Astrocyte of the spinal cord (primary cell): ENCODE measurements at regions not wholly inside any gene's neighbourhood (a gene's known extent, or its start where the extent isn't known, plus 50 kb on each side); places are given as distances from the start of the nearest gene placed in this dataset.
A peak's percentile ranks its signal among the peaks of the same experiment; 100 is the strongest.

ENCODE experiments used
- DNase-seq: peaks from one replicate; pipeline ENCODE4 v3.0.0; 2011; ENCODE audit warnings: low read depth, low spot score
- H3K4me3 ChIP-seq: 2 replicates; pipeline ENCODE4 v1.5.1; 2011; ENCODE audit warnings: low read depth, mild to moderate bottlenecking, low read length, moderate library complexity
- in situ Hi-C: cut with HindIII; loops from 2 replicates; pipeline ENCODE4 v1.10.0; 2017; ENCODE audit warnings: low sequenced_read_pairs
- TF ChIP-seq, protein P1 (sequence below): IDR thresholded peaks from 2 replicates; pipeline ENCODE4 v1.5.1; 2012; ENCODE audit warnings: low read depth, mild to moderate bottlenecking, low read length, inconsistent platforms

DNA sequence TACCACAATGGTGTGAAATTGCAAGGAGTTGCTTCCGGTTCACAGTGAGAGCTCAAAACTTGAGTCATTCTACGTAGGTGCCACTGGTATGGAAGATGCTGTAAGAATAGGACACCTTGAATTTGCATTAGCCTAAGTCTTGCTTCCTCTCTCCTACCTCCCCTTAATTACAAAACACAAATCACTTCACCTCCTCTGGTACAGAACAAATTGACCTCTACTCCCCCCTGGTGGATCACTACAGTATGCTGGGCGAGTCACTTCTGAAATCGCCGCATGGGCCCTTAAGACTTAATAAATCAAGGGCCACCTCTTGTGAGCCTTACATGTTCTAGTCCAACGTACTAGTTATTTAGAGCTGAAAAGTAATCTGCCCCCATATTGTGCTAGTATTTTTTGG, 145.3 kb upstream of the SMARCA2 start:
- in situ Hi-C loops = no loop called here
- DNase-seq = no peak
- no peak overlapping the region for H3K4me3 ChIP-seq
- TF ChIP-seq, protein P1, sequence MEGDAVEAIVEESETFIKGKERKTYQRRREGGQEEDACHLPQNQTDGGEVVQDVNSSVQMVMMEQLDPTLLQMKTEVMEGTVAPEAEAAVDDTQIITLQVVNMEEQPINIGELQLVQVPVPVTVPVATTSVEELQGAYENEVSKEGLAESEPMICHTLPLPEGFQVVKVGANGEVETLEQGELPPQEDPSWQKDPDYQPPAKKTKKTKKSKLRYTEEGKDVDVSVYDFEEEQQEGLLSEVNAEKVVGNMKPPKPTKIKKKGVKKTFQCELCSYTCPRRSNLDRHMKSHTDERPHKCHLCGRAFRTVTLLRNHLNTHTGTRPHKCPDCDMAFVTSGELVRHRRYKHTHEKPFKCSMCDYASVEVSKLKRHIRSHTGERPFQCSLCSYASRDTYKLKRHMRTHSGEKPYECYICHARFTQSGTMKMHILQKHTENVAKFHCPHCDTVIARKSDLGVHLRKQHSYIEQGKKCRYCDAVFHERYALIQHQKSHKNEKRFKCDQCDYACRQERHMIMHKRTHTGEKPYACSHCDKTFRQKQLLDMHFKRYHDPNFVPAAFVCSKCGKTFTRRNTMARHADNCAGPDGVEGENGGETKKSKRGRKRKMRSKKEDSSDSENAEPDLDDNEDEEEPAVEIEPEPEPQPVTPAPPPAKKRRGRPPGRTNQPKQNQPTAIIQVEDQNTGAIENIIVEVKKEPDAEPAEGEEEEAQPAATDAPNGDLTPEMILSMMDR = peak; percentile 24

DNA sequence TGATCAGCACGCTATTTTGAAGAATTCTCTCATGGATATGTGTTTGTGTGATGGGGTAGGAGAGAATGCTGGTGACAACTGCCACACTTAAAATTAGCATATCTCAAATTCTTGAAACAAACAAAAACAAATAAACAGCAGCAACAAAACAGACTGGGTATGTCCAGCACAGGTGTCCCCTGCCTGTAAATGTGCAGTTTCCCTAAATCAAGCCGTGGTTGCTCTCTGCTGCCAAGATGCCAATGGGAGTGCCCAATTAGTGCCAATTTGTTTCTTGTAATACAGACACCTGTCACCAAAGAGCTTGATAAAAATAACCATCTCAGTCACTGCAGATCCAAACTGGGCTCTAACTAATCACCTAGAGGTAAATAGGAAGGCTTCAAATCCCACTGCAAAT, 144.2 kb upstream of the SMARCA2 start:
- TF ChIP-seq, protein P1 = no peak
- in situ Hi-C loops = no loop called here
- no peak for DNase-seq
- no peak overlapping the region for H3K4me3 ChIP-seq

DNA sequence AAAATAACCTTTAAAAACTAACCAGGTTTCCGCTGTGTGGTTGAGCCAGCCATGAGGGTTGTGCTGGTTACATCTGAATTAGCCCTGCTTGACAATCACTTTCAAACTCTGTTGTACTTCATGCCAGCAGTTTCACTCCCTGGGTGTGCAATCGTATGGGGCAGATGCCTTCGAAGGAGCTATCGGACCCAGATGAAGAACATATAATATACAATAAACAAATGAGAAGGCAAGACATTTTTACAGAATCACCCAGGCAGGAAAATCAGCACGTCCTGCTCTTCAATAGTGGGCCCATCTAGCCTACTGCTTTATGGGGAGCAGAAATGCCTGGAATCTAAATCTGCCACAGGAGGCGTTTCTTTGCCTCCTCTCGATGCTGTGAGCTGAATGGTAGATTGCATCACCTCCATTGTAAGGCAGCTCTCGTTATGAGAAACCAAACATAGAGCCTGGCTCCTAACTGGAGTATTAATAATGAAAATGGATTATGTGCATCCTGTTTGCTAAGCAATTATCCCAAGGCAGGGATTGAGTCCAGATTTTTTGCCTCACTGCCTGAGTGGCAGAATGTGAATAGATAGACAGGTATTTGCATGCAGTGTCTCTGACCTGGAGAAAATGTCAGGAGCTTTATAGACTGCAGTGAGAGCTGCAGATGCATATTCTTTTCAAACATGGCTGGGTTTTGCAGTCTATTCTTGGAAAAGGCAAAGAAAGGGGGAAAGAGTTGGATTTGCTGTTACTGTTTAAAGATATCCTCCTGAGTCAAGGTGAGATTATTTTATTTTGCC, 143.3 kb upstream of the SMARCA2 start:
- in situ Hi-C loops = no loop called here
- H3K4me3 ChIP-seq = no peak overlapping the region
- TF ChIP-seq, protein P1 = no peak
- DNase-seq = no peak

DNA sequence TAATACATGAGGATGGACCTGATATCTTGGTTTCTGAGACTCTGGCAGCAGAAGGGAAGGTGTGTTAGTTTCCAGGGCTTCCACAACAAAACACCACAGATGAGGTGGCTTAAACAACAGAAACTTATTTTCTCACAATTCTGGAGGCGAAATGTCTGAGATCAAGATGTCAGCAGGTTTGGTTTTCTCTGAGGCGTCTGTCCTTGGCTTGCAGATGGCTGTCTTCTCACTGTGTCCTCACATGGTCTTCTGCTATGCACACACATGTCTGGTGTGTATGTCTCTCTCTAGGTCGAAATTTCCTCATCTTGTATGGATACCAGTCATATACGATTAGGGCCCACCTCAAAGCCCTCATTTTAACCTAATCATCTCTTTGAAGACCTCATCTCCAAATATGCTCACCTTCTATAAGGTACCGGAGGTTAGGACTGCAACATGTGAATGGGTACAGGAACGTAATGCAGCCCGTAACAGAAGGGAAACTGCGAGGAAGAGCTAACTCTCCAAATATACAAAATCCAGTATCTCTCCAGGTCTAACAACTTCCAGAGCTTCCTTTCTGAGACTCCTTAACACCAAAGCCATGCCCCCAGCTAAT, 139.8 kb upstream of the SMARCA2 start:
- no peak overlapping the region for H3K4me3 ChIP-seq
- TF ChIP-seq, protein P1 = no peak
- DNase-seq = no peak
- in situ Hi-C loops = no loop called here

DNA sequence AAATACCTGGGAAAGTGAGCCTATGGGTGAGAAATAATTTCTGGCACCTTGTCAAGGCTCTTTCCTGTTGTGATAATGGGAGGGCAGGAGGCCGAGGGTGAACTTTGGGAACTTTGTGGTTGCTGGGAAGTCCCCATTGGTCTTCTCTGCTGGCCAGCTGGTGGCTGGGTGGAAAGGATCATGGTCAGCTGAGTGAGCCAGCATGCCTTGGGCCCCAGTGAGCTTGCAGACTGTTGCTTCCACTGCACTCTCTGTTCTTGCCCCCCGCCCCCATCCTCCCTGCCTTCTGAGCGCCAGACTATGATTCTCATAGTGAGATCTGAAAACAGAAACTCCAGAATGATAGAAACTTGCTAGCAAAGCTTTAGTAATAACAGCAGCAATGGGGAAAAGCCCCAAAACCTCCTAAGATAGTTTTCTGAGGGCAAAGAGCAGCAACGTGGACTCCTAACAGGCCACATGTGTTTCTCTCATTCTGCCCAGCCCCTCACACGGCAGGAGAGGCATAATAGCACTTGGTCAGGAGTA, 139.2 kb upstream of the SMARCA2 start:
- TF ChIP-seq, protein P1 = no peak
- in situ Hi-C loops = no loop called here
- H3K4me3 ChIP-seq = no peak overlapping the region
- DNase-seq = no peak

DNA sequence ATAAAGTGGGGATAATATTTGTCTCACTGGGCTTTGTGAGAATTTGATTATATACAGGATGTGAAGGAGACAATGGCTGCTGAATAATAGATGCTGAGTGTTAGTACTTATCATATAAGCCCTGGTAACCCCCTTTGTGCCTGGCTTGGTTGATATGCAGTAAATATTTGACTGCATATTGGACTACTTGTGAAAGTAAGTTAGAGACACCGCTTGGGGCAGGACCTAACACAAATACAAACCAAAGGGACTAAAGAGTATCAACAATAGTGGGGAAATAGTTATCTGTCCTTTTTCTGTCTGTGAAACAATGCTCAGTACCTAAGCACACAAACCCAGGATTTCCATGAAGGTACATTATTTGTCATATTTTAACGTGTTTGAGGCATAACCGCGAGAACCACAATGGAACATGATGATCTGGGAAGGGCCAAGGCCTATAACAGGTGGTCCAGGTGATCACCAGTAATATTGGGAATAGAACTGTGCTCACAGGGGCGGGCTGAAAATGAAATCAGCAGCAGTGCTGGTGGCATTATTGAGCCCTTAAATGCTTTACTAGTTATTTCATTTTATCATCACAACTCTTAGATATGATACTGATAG, 138.2 kb upstream of the SMARCA2 start:
- H3K4me3 ChIP-seq = no peak overlapping the region
- no peak for DNase-seq
- in situ Hi-C loops = no loop called here
- TF ChIP-seq, protein P1 = no peak
